NB4 (cell line): ENCODE measurements at regions not wholly inside any gene's neighbourhood (a gene's known extent, or its start where the extent isn't known, plus 50 kb on each side); places are given as distances from the start of the nearest gene placed in this dataset.

ENCODE experiments used
- CTCF ChIP-seq: IDR thresholded peaks from one replicate; pipeline ENCODE4 v1.5.1; 2012; ENCODE audit warnings: low read depth, low read length
- MAX ChIP-seq: IDR thresholded peaks from 2 replicates; pipeline ENCODE4 v1.6.1; 2011; ENCODE audit warnings: low read depth, low read length
- POLR2A ChIP-seq: IDR thresholded peaks from 2 replicates; pipeline ENCODE4 v1.6.1; 2011; ENCODE audit warnings: mild to moderate bottlenecking; ENCODE audit not compliant: insufficient read length; ENCODE audit errors: extremely low read depth

GRCh38 chr10:93236393-93237040 is 162.8 kb downstream of the CYP26A1 start:
- TF ChIP-seq CTCF, result no peak
- no peak for TF ChIP-seq POLR2A
- no peak for TF ChIP-seq MAX
